Right lobe of liver (tissue), 4 donors: ENCODE measurements at regions not wholly inside any gene's neighbourhood (a gene's known extent, or its start where the extent isn't known, plus 50 kb on each side); places are given as distances from the start of the nearest gene placed in this dataset.

Source experiments
- CTCF ChIP-seq, 4 donors: fragments of 200-600 bp in 3 of 4; fragments of 450-650 bp in 1 of 4; IDR thresholded peaks; one replicate each; pipeline versions ENCODE4 v1.5.1 to v1.8.0; 2016 to 2022; ENCODE audit warnings: antibody characterized with exemption in 4 of 4, mild to moderate bottlenecking in 2 of 4
- POLR2A ChIP-seq: fragments of 450-650 bp; IDR thresholded peaks from one replicate; pipeline ENCODE4 v1.6.1; 2017; ENCODE audit warnings: antibody characterized with exemption, mild to moderate bottlenecking
- donor health status: DM: no; HTN: no; CAD: no.
- donor health status: DM: no; HTN: no; CAD: no.
- donor health status: DM: no; HTN: yes; CAD: no.

- TF ChIP-seq CTCF (IDR thresholded peaks at IDR 0.05), result no peak
- no peak for TF ChIP-seq POLR2A
These were observed 85.5 kb upstream of the CDYL2 start for GRCh38 chr16:80889779-80890359.
